Nephron progenitor cell (in vitro differentiated cells): ENCODE measurements at regions not wholly inside any gene's neighbourhood (a gene's known extent, or its start where the extent isn't known, plus 50 kb on each side); places are given as distances from the start of the nearest gene placed in this dataset.

Source experiments
- DNase-seq: peaks from one replicate; pipeline ENCODE4 v3.0.0; 2021
- H3K27ac Mint-ChIP-seq: 2 replicates; pipeline ENCODE4 v1.8.0; 2021; ENCODE audit warnings: mild to moderate bottlenecking, moderate library complexity, mixed read lengths
- H3K27me3 Mint-ChIP-seq: 2 replicates; pipeline ENCODE4 v1.8.0; 2021; ENCODE audit warnings: mild to moderate bottlenecking, low read depth, mixed read lengths; ENCODE audit not compliant: poor library complexity
- H3K36me3 Mint-ChIP-seq: 2 replicates; pipeline ENCODE4 v1.8.0; 2021; ENCODE audit warnings: low read depth, mixed read lengths
- H3K4me1 Mint-ChIP-seq: 2 replicates; pipeline ENCODE4 v1.8.0; 2021; ENCODE audit warnings: mixed read lengths
- H3K4me3 Mint-ChIP-seq: 2 replicates; pipeline ENCODE4 v1.8.0; 2021; ENCODE audit warnings: mild to moderate bottlenecking, moderate library complexity, mixed read lengths
- H3K9me3 Mint-ChIP-seq: 2 replicates; pipeline ENCODE4 v1.8.0; 2021; ENCODE audit warnings: mild to moderate bottlenecking, moderate library complexity, mixed read lengths
- TF ChIP-seq, protein P1 (sequence below): fragments of 200-600 bp; sonication (generic); IDR thresholded peaks from 2 replicates; pipeline ENCODE4 v1.5.0; 2021; ENCODE audit warnings: antibody characterized with exemption

DNA sequence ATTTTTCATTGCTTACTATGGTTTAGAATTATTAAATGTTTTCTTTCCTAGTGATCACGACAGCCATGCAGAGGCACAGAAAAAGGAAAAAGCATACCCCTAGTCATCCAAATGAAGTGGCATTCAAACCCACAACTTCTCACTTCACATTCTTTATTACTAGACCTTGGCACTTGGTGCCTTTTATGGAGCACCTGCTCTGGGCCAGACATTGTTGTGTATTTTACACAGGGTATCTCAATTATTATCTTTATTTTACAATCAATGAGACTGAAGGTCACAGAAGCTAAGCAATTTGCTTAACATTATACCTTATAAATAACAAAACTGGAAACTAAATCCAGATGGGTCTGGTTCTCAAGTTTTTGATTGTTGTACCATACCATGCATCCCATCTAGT, 235.3 kb downstream of the LRATD1 start:
- H3K9me3 Mint-ChIP-seq, result peaks cover 37% of the 10 kb centered on the region
- peaks cover 7% of the 10 kb centered on the region for H3K4me1 Mint-ChIP-seq
- no peak overlapping the region for H3K27ac Mint-ChIP-seq
- TF ChIP-seq, protein P1, sequence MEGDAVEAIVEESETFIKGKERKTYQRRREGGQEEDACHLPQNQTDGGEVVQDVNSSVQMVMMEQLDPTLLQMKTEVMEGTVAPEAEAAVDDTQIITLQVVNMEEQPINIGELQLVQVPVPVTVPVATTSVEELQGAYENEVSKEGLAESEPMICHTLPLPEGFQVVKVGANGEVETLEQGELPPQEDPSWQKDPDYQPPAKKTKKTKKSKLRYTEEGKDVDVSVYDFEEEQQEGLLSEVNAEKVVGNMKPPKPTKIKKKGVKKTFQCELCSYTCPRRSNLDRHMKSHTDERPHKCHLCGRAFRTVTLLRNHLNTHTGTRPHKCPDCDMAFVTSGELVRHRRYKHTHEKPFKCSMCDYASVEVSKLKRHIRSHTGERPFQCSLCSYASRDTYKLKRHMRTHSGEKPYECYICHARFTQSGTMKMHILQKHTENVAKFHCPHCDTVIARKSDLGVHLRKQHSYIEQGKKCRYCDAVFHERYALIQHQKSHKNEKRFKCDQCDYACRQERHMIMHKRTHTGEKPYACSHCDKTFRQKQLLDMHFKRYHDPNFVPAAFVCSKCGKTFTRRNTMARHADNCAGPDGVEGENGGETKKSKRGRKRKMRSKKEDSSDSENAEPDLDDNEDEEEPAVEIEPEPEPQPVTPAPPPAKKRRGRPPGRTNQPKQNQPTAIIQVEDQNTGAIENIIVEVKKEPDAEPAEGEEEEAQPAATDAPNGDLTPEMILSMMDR, result no peak
- H3K36me3 Mint-ChIP-seq, result peaks cover 15% of the 10 kb centered on the region
- no peak overlapping the region for H3K4me3 Mint-ChIP-seq
- no peak for DNase-seq
- no peaks in the 10 kb centered on the region for H3K27me3 Mint-ChIP-seq

DNA sequence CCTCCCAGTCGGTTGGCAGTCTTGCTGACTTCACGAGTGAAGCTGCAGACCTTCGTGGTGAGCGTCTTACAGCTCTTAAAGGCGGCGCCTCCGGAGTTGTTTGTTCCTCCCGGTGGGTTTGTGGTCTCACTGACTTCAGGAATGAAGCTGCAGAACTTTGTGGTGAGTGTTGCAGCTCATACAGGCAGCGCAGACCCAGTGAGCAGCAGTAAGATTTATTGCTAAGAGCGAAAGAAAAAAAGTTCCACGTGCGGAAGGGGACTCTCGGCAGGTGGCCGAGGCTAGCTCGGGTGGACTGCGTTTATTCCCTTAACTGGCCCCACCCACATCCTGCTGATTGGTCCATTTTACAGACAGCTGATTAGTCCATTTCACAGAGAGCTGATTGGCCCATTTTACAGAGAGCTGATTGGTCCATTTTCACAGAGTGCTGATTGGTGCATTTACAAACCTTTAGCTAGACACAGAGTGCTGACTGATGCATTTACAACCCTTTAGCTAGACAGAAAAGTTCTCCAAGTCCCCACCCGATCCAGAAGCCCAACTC, 240.3 kb downstream of the LRATD1 start:
- H3K4me3 Mint-ChIP-seq, result no peak overlapping the region
- TF ChIP-seq, protein P1, result no peak

DNA sequence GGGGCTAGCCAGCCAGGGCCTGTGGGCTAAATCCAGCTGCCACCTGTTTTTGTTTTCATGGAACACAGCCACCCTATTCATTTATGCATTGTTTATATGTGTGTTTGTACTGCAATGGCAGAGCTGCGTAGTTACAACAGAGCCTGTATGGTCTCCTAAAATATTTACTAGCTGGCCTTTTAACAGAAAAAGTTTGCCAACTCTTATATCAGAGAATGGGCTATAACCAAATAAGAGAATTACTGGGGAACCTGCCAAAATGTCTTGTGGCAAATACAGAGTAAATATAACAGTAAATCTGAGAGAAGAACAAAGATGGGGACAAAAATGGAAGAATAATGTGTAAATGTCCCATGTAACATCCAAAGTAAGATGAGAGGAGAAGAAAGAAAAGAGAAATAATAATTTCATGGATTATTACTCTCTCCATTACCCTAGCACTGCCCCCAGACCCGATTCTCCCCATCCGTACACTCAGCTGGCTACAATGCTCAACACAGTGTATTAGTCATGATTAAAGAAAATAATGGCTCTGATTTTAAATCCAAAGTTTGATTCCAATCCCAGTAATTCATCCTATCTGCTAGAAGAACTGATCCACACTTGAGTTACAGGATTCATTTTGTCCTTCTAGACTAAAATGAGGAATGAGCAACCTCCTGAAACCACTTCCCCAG, 249.3 kb downstream of the LRATD1 start:
- no peak for DNase-seq
- TF ChIP-seq, protein P1, result no peak
- no peak overlapping the region for H3K27ac Mint-ChIP-seq

More for the DNA sequence above, 240.3 kb downstream of the LRATD1 start:
- DNase-seq, result no peak
- Mint-ChIP-seq H3K4me1 (no peaks in the 10 kb centered on the region), H3K27me3 (no peaks in the 10 kb centered on the region), H3K36me3 (peaks cover 15% of the 10 kb centered on the region), H3K27ac (no peak overlapping the region), H3K9me3 (peaks cover 28% of the 10 kb centered on the region)

DNA sequence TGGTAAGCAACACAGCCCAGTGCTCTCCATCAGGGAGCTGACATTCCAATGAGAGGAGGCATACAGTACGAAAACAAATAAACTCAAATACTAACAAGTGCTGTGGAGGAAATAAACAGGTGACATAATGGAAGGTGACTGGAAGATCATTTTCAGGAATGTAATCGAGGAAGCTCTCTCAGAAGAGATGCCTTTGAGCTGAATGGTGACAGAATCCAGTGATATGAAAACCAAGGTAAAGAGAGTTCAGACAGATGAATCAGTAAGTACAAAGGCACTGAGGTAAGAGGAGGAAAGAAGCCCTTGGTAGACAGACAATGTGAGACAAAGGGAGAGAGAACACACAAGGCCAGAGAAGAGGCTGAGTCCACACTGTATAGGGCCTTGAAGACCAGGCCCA, 252.1 kb downstream of the LRATD1 start:
- no peak for DNase-seq
- Mint-ChIP-seq H3K27me3 (no peaks in the 10 kb centered on the region), H3K4me1 (no peaks in the 10 kb centered on the region), H3K4me3 (no peak overlapping the region), H3K27ac (no peak overlapping the region), H3K9me3 (no peaks in the 10 kb centered on the region), H3K36me3 (no peaks in the 10 kb centered on the region)
- TF ChIP-seq, protein P1, result no peak

More for the DNA sequence above, 249.3 kb downstream of the LRATD1 start:
- H3K9me3 Mint-ChIP-seq, result no peaks in the 10 kb centered on the region
- H3K36me3 Mint-ChIP-seq, result no peaks in the 10 kb centered on the region
- H3K4me1 Mint-ChIP-seq, result no peaks in the 10 kb centered on the region
- no peaks in the 10 kb centered on the region for H3K27me3 Mint-ChIP-seq
- no peak overlapping the region for H3K4me3 Mint-ChIP-seq

DNA sequence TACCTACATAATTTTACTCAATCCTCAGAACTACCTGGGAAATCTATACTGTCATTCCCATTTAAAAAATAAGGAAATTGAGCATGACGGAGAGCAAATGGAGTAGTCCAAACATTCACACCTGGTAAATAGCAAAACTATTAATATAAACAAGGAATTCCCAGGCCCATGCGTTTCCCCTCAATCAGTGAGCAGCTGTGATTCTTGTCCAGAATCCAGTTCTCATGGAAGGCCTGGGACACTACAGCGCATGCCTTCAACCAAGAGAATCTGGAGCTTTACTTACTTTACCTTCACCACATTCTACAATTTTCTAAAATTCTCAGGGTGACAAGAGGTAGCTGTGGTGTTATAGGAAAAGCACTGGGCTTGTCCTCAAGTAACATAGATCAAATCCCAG, 259.0 kb downstream of the LRATD1 start:
- no peak overlapping the region for H3K27ac Mint-ChIP-seq
- peaks cover 13% of the 10 kb centered on the region for H3K9me3 Mint-ChIP-seq
- peaks cover 4% of the 10 kb centered on the region for H3K4me1 Mint-ChIP-seq
- H3K4me3 Mint-ChIP-seq, result no peak overlapping the region
- DNase-seq, result no peak
- no peaks in the 10 kb centered on the region for H3K27me3 Mint-ChIP-seq
- TF ChIP-seq, protein P1, result no peak
- no peaks in the 10 kb centered on the region for H3K36me3 Mint-ChIP-seq
